Erythroblast (primary cell): ENCODE measurements at regions not wholly inside any gene's neighbourhood (a gene's known extent, or its start where the extent isn't known, plus 50 kb on each side); places are given as distances from the start of the nearest gene placed in this dataset.

Experiments used
- GATA1 ChIP-seq: IDR thresholded peaks from 2 replicates; pipeline ENCODE4 v1.6.1; 2011; ENCODE audit warnings: low read depth, mild to moderate bottlenecking, control low read depth, low read length, moderate library complexity
- POLR2A ChIP-seq: IDR thresholded peaks from 2 replicates; pipeline ENCODE4 v1.6.1; 2011; ENCODE audit warnings: mild to moderate bottlenecking, low read length

- peak; percentile 84 for TF ChIP-seq POLR2A
- TF ChIP-seq GATA1 = no peak
Observed at GRCh38 chr4:128517739-128518510, 230.3 kb upstream of the PGRMC2 start.
